ENCODE measurements at regions not wholly inside any gene's neighbourhood (a gene's known extent, or its start where the extent isn't known, plus 50 kb on each side); places are given as distances from the start of the nearest gene placed in this dataset.
A peak's percentile ranks its signal among the peaks of the same experiment; 100 is the strongest.
"Not testable (repeated sequence)": the region's sequence is repeated elsewhere in the genome, so short reads cannot be mapped to it uniquely, and the experiment has no call there.

DNA sequence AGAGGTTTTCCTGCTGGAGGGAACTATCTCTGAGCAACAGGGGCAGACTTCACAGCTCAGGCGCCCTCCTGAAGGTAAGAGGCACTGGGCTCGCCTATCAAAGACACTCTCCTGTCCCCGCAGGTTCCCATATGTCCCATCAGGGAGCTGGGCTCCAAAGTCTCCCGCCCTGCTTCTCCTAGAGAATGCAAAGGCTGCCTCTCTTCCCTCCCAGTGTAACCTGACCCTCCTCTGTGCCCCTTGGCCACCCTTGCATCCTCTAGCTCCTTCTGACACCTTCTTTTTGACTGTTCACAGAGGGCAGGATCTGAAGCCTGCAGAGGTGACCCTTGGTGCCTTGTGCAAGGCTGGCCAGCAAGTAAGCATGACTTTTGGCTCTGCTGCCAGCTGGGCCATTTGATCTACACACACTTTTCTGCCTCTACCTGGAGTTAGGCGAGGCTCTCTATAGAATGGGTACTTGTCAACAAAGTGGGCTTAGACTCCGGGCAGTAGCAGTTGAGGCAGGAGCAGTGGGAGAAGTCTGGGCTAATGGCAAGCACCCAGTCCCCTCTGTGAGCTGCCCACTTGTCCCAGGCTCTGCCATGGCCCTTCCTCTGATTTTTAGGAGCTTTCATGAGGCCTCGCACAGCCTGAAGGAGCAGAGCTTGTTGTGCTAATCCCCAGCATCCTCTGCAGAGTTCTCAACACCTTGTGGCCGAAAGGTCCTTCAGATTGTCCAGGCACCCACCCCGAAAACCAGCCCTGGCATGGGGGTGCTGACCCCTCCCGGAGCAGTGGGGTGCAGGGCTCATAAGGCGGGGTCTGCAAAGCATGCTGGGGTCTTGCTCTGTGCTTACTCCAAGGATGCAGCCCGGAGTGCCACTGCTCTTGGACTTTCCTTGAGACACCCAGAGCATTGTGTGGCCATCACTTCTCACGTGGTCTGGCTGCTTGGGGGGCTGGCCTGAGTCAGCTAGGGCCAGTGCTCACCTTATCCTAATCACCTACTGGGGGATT, 122.9 kb downstream of the METRNL start:
- H3K27ac ChIP-seq (ENCODE audit: poor library complexity, severe bottlenecking), result no peak overlapping the region
- no peaks in the 10 kb centered on the region for H3K36me3 ChIP-seq (ENCODE audit: low read depth)
- TF ChIP-seq, protein P1, sequence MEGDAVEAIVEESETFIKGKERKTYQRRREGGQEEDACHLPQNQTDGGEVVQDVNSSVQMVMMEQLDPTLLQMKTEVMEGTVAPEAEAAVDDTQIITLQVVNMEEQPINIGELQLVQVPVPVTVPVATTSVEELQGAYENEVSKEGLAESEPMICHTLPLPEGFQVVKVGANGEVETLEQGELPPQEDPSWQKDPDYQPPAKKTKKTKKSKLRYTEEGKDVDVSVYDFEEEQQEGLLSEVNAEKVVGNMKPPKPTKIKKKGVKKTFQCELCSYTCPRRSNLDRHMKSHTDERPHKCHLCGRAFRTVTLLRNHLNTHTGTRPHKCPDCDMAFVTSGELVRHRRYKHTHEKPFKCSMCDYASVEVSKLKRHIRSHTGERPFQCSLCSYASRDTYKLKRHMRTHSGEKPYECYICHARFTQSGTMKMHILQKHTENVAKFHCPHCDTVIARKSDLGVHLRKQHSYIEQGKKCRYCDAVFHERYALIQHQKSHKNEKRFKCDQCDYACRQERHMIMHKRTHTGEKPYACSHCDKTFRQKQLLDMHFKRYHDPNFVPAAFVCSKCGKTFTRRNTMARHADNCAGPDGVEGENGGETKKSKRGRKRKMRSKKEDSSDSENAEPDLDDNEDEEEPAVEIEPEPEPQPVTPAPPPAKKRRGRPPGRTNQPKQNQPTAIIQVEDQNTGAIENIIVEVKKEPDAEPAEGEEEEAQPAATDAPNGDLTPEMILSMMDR (IDR thresholded peaks at IDR 0.05; ENCODE audit: poor library complexity, severe bottlenecking), result no peak
- no peak overlapping the region for H3K4me3 ChIP-seq (ENCODE audit: severe bottlenecking)
- no peaks in the 10 kb centered on the region for H3K9me3 ChIP-seq (ENCODE audit: severe bottlenecking)
- DNase-seq (ENCODE audit: low spot score) (peak; percentile 34), ATAC-seq (ENCODE audit: low read depth) (no peak)
- no peaks in the 10 kb centered on the region for H3K27me3 ChIP-seq (ENCODE audit: insufficient read depth, poor library complexity, severe bottlenecking)
- H3K4me1 ChIP-seq (ENCODE audit: insufficient read depth, poor library complexity, severe bottlenecking), result peaks cover 7% of the 10 kb centered on the region

DNA sequence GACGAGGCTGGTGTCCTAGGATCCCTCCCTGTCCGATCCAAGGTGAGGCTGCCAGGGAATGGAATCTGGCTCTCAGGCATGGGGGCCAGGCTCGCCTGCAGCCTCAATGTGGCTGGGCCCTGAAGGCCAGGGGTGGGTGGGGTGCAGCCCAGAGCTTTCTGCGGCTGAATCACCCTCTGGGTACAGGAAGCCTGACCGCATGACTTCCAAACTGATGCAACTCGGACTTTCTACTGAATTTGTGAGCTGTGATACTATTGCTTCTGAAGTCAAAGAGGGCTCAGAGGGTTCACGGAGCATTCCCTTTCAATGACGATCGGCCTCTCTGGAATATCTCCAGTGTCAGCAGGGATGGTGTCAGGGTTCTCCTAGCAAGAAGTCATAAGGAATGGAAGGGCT, 123.7 kb downstream of the METRNL start:
- ATAC-seq (ENCODE audit: low read depth), result peak; percentile 35; the same call in 2 of the 3 replicates
- peak; percentile 47 for DNase-seq (ENCODE audit: low spot score)
- no peak overlapping the region for H3K27ac ChIP-seq (ENCODE audit: poor library complexity, severe bottlenecking)

DNA sequence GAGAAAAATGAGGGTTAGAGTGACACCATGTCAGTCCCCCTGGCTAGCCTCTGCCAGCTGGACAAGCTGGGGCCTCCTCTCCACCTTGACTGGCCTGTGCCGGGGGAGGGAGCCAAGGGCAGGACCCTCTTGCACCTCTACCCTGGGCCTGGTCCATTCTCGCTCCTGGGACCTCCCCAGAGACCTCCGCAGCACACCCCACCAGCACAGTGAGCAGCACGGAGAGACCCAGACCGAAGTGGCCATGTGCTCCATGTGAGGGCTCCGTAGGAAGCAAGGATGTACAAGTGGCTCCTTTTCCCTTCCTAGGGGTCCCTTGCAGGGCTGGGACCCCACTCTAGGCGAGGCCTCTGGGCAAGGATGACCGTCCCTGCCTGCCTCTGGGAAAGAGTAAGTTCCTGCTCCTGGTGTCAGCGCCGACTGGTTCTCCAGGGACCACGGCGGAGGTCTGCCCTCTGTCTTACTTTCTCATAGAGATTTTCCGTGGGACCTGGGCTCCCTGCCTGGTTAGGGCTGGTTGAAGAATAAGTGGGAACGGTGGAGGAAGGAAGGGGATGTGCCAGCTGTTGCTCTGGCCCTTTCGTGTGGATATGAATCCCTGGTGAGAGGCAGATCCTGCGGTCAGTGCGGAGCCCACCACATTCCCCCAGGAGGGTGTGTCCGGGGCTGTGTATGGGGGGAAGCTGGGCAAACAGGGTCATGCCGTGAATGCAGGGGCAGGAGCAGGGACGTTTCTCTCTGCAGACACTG, 124.2 kb downstream of the METRNL start:
- Histone ChIP-seq H3K4me3 (ENCODE audit: severe bottlenecking) (no peak overlapping the region), H3K36me3 (ENCODE audit: low read depth) (no peaks in the 10 kb centered on the region), H3K9me3 (ENCODE audit: severe bottlenecking) (no peaks in the 10 kb centered on the region), H3K27me3 (ENCODE audit: insufficient read depth, poor library complexity, severe bottlenecking) (no peaks in the 10 kb centered on the region), H3K4me1 (ENCODE audit: insufficient read depth, poor library complexity, severe bottlenecking) (peaks cover 7% of the 10 kb centered on the region), H3K27ac (ENCODE audit: poor library complexity, severe bottlenecking) (no peak overlapping the region)
- peak; percentile 42 for DNase-seq (ENCODE audit: low spot score)
- no peak for ATAC-seq (ENCODE audit: low read depth)
- TF ChIP-seq, protein P1 (IDR thresholded peaks at IDR 0.05; ENCODE audit: poor library complexity, severe bottlenecking), result no peak

More for the DNA sequence above, 123.7 kb downstream of the METRNL start:
- Histone ChIP-seq H3K9me3 (ENCODE audit: severe bottlenecking) (no peaks in the 10 kb centered on the region), H3K27me3 (ENCODE audit: insufficient read depth, poor library complexity, severe bottlenecking) (no peaks in the 10 kb centered on the region), H3K36me3 (ENCODE audit: low read depth) (no peaks in the 10 kb centered on the region), H3K4me1 (ENCODE audit: insufficient read depth, poor library complexity, severe bottlenecking) (peaks cover 7% of the 10 kb centered on the region), H3K4me3 (ENCODE audit: severe bottlenecking) (no peak overlapping the region)
- TF ChIP-seq, protein P1 (IDR thresholded peaks at IDR 0.05; ENCODE audit: poor library complexity, severe bottlenecking), result no peak

DNA sequence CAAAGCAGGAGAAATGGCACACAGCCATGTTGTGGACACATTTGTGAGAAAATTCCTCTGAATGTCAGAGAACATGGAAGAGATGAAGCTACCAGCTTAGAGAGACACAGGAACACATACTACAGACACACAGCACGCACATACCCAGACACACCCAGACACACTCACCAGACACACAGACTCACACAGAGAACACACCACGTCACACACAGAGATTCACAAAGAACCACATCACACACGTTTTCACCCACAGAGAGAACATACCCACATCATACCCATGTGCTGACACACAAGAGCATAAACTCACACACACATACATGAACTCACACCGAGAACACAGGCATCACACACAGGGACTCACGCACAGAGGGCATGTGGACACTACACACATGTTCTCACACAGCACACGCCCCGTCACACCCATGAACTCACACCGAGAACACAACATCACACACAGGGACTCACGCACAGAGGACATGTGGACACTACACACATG, 124.9 kb downstream of the METRNL start:
- H3K27ac ChIP-seq (ENCODE audit: poor library complexity, severe bottlenecking), result no peak overlapping the region
- no peak for ATAC-seq (ENCODE audit: low read depth)
- H3K4me1 ChIP-seq (ENCODE audit: insufficient read depth, poor library complexity, severe bottlenecking), result peaks cover 7% of the 10 kb centered on the region
- H3K27me3 ChIP-seq (ENCODE audit: insufficient read depth, poor library complexity, severe bottlenecking), result no peaks in the 10 kb centered on the region
- DNase-seq (ENCODE audit: low spot score), result no peak
- TF ChIP-seq, protein P1 (IDR thresholded peaks at IDR 0.05; ENCODE audit: poor library complexity, severe bottlenecking), result no peak
- no peaks in the 10 kb centered on the region for H3K9me3 ChIP-seq (ENCODE audit: severe bottlenecking)
- H3K4me3 ChIP-seq (ENCODE audit: severe bottlenecking), result no peak overlapping the region
- no peaks in the 10 kb centered on the region for H3K36me3 ChIP-seq (ENCODE audit: low read depth)

DNA sequence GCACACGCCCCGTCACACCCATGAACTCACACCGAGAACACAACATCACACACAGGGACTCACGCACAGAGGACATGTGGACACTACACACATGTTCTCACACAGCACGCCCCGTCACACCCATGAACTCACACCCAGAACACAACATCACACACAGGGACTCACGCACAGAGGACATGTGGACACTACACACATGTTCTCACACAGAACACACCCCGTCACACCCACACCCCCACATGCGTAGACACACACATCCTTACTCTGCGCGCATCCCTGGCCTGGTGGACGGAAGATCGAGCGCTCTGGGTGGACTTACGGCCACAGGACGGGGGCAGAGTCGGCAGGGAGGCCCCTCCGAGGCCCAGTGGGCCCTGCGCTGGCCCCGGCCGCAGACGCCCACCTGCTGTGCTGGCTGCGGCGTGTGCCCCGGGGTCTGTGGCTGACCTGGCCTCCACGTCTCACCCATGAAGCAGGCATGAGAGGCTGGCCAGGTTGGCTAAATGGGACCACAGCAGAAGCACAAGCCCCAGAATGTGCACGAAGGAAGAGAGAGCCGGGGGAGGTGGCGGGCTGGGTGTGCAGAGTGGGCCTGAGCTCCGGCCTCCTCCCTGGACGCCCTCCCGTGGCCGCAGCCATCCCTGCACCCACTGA, 125.5 kb downstream of the METRNL start:
- ATAC-seq (ENCODE audit: low read depth); H3K9me3 ChIP-seq (ENCODE audit: severe bottlenecking); H3K27me3 ChIP-seq (ENCODE audit: insufficient read depth, poor library complexity, severe bottlenecking); DNase-seq (ENCODE audit: low spot score); H3K36me3 ChIP-seq (ENCODE audit: low read depth); H3K4me3 ChIP-seq (ENCODE audit: severe bottlenecking); H3K4me1 ChIP-seq (ENCODE audit: insufficient read depth, poor library complexity, severe bottlenecking); H3K27ac ChIP-seq (ENCODE audit: poor library complexity, severe bottlenecking): not testable (repeated sequence)
